Right lobe of liver (tissue), 6 donors: ENCODE measurements at regions not wholly inside any gene's neighbourhood (a gene's known extent, or its start where the extent isn't known, plus 50 kb on each side); places are given as distances from the start of the nearest gene placed in this dataset.
A peak's percentile ranks its signal among the peaks of the same experiment; 100 is the strongest.

Experiments used
- ATAC-seq, 4 donors: fragments of 200-7000 bp; cut with Tn5 transposase; one replicate each; pipeline ENCODE4 v1.9.1; 2020; ENCODE audit warnings: mild to moderate bottlenecking in 4 of 4, moderate library complexity in 4 of 4
- DNase-seq, 3 donors: peaks; one replicate each; pipeline ENCODE4 v3.0.0-alpha.2; 2020
- H3K27ac ChIP-seq, 3 donors: fragments of 200-600 bp; one replicate each; pipeline ENCODE4 v1.8.0; 2022
- H3K27me3 ChIP-seq, 2 donors: fragments of 200-600 bp; one replicate each; pipeline ENCODE4 v1.8.0; 2022
- H3K36me3 ChIP-seq, 4 donors: fragments of 200-600 bp; sonication (generic) in 1 of 4; one replicate each; pipeline versions ENCODE4 v1.5.1 to v1.8.0; 2017 to 2022; ENCODE audit warnings: control low read depth in 1 of 4
- H3K4me1 ChIP-seq, 4 donors: fragments of 200-600 bp; sonication (generic) in 1 of 4; one replicate each; pipeline versions ENCODE4 v1.5.1 to v1.8.0; 2017 to 2022; ENCODE audit warnings: control low read depth in 1 of 4
- H3K4me3 ChIP-seq, 3 donors: fragments of 200-600 bp; one replicate each; pipeline ENCODE4 v1.8.0; 2022
- H3K9me3 ChIP-seq, 4 donors: fragments of 200-600 bp; sonication (generic) in 1 of 4; one replicate each; pipeline versions ENCODE4 v1.5.1 to v1.8.0; 2017 to 2022; ENCODE audit warnings: control low read depth in 1 of 4
- POLR2A ChIP-seq: fragments of 450-650 bp; IDR thresholded peaks from one replicate; pipeline ENCODE4 v1.6.1; 2017; ENCODE audit warnings: antibody characterized with exemption, mild to moderate bottlenecking
- WGBS: methylation state at CpG from one replicate; pipeline ENCODE4 v1.1.6; 2018; ENCODE audit warnings: low coverage, low lambda C conversion rate; ENCODE audit not compliant: insufficient coverage; ENCODE audit errors: missing lambda C conversion rate; 5-methylcytosine and 5-hydroxymethylcytosine counted together
- intact Hi-C, 2 donors: fragments of 100-400 bp; cut with DNase I; formaldehyde crosslinking; loops; one replicate each; pipeline versions ENCODE4 v1.11.2 to v1.14.1; 2022
- TF ChIP-seq, protein P1 (sequence below), 4 donors: fragments of 200-600 bp in 3 of 4; fragments of 450-650 bp in 1 of 4; IDR thresholded peaks; one replicate each; pipeline versions ENCODE4 v1.5.1 to v1.8.0; 2016 to 2022; ENCODE audit warnings: antibody characterized with exemption in 4 of 4, mild to moderate bottlenecking in 2 of 4
- donor health status: DM: no; HTN: yes; CAD: no.
- donor health status: DM: no; HTN: no; CAD: no.
- donor health status: DM: no; HTN: no; CAD: no.
- donor health status: DM: no; HTN: yes; CAD: no.
- donor health status: DM: no; HTN: yes; CAD: no.

DNA sequence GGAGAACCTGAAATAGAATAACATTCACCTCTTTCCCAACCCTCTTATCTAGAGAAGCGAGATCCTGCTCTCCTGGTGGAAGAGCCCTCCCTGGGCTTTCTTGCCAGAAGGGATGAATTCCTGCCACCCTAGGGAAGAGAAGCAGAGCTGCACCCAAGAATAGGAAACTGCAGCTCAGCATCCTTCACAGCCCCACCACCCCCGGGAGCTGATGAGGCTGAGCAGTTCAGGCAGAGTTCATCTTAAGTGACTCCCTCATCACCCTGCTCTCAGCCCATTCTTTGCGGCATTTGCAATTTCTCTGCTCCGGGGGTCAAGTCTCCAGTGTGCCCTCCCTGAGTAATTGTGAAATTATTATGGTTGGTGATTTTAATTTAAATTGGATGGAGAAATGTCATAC, 514.9 kb downstream of the BUD13 start:
- DNase-seq (no peak), ATAC-seq (no peak)
- Histone ChIP-seq H3K27me3 (no peaks in the 10 kb centered on the region), H3K4me3 (no peak overlapping the region), H3K27ac (no peak overlapping the region), H3K9me3 (no peaks in the 10 kb centered on the region), H3K36me3 (no peaks in the 10 kb centered on the region), H3K4me1 (no peaks in the 10 kb centered on the region)
- no peak for TF ChIP-seq POLR2A
- TF ChIP-seq, protein P1, sequence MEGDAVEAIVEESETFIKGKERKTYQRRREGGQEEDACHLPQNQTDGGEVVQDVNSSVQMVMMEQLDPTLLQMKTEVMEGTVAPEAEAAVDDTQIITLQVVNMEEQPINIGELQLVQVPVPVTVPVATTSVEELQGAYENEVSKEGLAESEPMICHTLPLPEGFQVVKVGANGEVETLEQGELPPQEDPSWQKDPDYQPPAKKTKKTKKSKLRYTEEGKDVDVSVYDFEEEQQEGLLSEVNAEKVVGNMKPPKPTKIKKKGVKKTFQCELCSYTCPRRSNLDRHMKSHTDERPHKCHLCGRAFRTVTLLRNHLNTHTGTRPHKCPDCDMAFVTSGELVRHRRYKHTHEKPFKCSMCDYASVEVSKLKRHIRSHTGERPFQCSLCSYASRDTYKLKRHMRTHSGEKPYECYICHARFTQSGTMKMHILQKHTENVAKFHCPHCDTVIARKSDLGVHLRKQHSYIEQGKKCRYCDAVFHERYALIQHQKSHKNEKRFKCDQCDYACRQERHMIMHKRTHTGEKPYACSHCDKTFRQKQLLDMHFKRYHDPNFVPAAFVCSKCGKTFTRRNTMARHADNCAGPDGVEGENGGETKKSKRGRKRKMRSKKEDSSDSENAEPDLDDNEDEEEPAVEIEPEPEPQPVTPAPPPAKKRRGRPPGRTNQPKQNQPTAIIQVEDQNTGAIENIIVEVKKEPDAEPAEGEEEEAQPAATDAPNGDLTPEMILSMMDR (IDR thresholded peaks at IDR 0.05), result no peak
- WGBS, result 83% methylated on average over 2 of the region's 4 CpGs
- intact Hi-C loops, result no loop called here

GRCh38 chr11:116257092-116257491, 515.7 kb downstream of the BUD13 start:
- H3K27ac ChIP-seq, result no peak overlapping the region
- H3K4me3 ChIP-seq, result no peak overlapping the region
- no peaks in the 10 kb centered on the region for H3K36me3 ChIP-seq
- no peaks in the 10 kb centered on the region for H3K4me1 ChIP-seq
- no peak for DNase-seq
- TF ChIP-seq, protein P1 (IDR thresholded peaks at IDR 0.05), result no peak
- TF ChIP-seq POLR2A, result no peak
- 8% methylated on average over 1 of the region's 1 CpG for WGBS
- intact Hi-C loops, result no loop called here
- H3K9me3 ChIP-seq, result no peaks in the 10 kb centered on the region
- peak in 1 of 4 donors; percentile 33 for ATAC-seq
- no peaks in the 10 kb centered on the region for H3K27me3 ChIP-seq

DNA sequence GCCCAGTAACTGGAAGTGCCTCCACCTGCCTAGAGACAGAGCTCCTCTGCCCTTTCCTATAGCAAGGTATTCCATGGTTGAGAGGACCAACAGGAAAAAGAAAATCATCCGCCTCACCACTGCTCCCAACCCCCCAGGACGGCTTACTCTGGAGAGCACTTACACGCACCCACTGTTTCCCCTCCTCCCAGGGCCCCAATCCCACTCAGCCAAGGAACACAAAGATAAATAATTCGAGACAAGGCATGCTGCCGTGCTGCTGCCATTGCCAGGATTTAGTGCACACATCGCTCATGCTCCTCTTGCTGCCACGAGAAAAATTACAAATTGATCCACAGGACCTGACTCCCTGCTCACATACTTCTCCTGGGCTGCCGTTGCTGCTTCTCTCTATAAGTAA, 516.6 kb downstream of the BUD13 start:
- intact Hi-C loops, result no loop called here
- ATAC-seq (no peak), DNase-seq (no peak)
- H3K4me3 ChIP-seq, result no peak overlapping the region
- WGBS, result 71% methylated on average over 8 of the region's 8 CpGs
- no peak for TF ChIP-seq POLR2A
- no peak overlapping the region for H3K27ac ChIP-seq
- no peaks in the 10 kb centered on the region for H3K36me3 ChIP-seq
- H3K4me1 ChIP-seq, result no peaks in the 10 kb centered on the region
- no peaks in the 10 kb centered on the region for H3K27me3 ChIP-seq
- no peaks in the 10 kb centered on the region for H3K9me3 ChIP-seq

DNA sequence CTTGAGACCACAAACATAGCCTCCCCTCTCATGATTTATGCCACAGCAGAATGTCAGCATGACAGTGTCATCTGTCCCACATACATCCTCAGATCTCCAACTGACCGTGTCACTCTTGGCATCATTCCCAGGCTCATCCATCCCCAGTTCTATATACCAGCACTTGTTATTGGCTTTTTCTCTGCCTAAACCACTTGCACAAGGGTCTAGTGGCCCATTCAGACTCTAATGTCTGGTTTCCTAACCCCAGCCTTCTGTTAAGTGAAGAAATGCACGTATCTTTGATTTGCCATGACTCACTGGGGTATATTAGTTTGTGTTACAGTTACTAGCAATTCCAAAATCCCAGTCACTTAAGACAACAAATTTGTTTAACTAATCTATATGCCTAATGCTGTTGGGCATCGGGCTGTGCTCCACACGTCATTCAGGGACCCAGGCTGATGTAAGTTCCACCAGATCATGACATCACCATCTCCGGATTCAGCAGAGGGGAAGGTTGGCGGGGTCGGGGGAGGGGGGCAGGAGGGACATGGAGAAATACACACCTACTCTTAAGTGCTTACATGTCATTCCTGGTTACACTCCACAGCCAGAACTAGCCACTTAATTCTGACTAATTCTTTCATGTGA, 517.4 kb downstream of the BUD13 start:
- Histone ChIP-seq H3K27me3 (no peaks in the 10 kb centered on the region), H3K9me3 (no peaks in the 10 kb centered on the region), H3K36me3 (no peaks in the 10 kb centered on the region), H3K4me1 (no peaks in the 10 kb centered on the region), H3K27ac (no peak overlapping the region), H3K4me3 (no peak overlapping the region)
- TF ChIP-seq, protein P1 (IDR thresholded peaks at IDR 0.05), result no peak
- no peak for TF ChIP-seq POLR2A
- no peak for DNase-seq
- 60% methylated on average over 7 of the region's 7 CpGs for WGBS
- intact Hi-C loops, result no loop called here
- ATAC-seq, result no peak

DNA sequence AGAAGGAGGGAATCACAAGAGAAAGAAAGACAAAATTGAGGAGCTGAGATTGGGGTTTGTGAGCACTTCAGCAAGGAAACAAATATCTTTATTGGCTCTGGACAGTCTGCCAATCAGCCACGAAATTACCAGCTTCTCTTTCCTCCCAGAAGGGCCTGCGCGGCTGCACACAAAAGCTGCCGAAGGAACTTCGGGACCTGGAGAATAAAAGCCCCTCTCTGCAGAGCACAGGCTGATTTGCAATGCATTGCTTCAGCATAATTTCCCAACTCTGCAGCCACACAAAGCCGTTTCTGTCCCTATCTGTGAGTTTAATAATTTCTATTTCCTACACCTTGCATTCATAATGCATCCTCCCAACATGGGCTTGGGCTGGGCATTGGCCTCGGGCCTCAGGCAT, 522.6 kb downstream of the BUD13 start:
- Histone ChIP-seq H3K4me3 (no peak overlapping the region), H3K36me3 (no peaks in the 10 kb centered on the region), H3K9me3 (no peaks in the 10 kb centered on the region), H3K27ac (no peak overlapping the region), H3K27me3 (no peaks in the 10 kb centered on the region), H3K4me1 (no peaks in the 10 kb centered on the region)
- TF ChIP-seq POLR2A, result no peak
- no peak for DNase-seq
- intact Hi-C loops, result no loop called here
- ATAC-seq, result no peak
- 61% methylated on average over 3 of the region's 7 CpGs for WGBS

DNA sequence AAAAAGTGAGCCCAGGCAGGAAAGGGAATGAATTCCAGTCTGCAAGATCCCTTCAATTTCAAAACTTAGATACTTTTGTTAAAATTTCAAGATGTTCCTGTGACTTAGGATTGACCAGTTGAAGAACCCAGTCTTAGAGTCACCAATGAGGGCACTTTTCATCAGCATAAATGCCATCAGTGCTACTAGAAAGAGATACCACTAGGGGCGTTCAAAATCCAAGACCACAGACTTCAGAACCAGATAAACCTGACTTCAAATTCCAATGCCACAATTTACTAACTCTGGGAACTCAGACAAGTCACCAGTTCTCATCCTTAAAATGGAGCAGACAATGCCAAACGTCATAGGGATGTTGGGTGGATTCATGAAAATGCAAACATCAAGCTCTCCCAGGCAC, 523.2 kb downstream of the BUD13 start:
- ATAC-seq, result no peak
- H3K4me3 ChIP-seq, result no peak overlapping the region
- no peaks in the 10 kb centered on the region for H3K4me1 ChIP-seq
- TF ChIP-seq, protein P1 (IDR thresholded peaks at IDR 0.05), result no peak
- TF ChIP-seq POLR2A, result no peak
- 68% methylated on average over 2 of the region's 2 CpGs for WGBS
- no peak overlapping the region for H3K27ac ChIP-seq
- no peaks in the 10 kb centered on the region for H3K27me3 ChIP-seq
- no peak for DNase-seq
- intact Hi-C loops, result no loop called here
- H3K9me3 ChIP-seq, result no peaks in the 10 kb centered on the region
- no peaks in the 10 kb centered on the region for H3K36me3 ChIP-seq
